ENCODE measurements at regions not wholly inside any gene's neighbourhood (a gene's known extent, or its start where the extent isn't known, plus 50 kb on each side); places are given as distances from the start of the nearest gene placed in this dataset.

- TF ChIP-seq EZH2phosphoT487 (IDR thresholded peaks at IDR 0.05; ENCODE audit: borderline replicate concordance, low read depth, low read length) (no peak), CTCF (conservative IDR thresholded peaks at IDR 0.05; ENCODE audit: low read length) (no peak)
Observed at GRCh38 chr9:87059772-87060171, 112.5 kb upstream of the GAS1 start.

All from OCI-LY7 (cell line).